ENCODE measurements at regions not wholly inside any gene's neighbourhood (a gene's known extent, or its start where the extent isn't known, plus 50 kb on each side); places are given as distances from the start of the nearest gene placed in this dataset.

DNA sequence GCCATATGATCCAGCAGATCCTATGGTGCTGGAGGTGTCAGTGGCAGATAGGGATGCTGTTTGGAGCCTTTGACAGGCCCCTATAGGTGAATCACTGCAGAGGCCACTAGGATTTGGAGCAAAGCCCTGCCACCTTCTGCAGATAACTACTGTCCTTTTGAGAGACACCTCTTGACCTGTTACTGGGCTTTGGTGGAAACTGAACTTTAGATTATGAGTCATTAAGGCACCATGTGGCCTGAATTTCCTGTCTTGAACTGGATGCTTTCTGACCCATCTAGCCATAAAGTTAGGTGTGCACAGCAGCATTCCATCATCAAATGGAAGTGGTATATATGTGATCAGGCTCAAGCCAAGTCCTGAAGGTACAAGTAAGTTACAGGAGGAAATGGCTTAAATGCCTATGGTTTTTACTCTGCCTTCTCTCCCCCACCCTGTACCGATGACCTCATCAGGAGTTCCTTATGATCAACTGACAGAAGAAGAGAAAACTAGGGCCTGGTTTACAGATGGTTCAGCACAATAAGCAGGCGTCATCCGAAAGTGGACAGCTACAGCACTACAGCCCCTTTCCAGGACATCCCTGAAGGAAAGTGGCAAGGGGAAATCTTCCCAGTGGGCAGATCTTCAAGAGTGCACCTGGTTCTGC lies 565.6 kb upstream of the AGTR1 start:
- TF ChIP-seq, protein P1, sequence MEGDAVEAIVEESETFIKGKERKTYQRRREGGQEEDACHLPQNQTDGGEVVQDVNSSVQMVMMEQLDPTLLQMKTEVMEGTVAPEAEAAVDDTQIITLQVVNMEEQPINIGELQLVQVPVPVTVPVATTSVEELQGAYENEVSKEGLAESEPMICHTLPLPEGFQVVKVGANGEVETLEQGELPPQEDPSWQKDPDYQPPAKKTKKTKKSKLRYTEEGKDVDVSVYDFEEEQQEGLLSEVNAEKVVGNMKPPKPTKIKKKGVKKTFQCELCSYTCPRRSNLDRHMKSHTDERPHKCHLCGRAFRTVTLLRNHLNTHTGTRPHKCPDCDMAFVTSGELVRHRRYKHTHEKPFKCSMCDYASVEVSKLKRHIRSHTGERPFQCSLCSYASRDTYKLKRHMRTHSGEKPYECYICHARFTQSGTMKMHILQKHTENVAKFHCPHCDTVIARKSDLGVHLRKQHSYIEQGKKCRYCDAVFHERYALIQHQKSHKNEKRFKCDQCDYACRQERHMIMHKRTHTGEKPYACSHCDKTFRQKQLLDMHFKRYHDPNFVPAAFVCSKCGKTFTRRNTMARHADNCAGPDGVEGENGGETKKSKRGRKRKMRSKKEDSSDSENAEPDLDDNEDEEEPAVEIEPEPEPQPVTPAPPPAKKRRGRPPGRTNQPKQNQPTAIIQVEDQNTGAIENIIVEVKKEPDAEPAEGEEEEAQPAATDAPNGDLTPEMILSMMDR (IDR thresholded peaks at IDR 0.05; ENCODE audit: poor library complexity, severe bottlenecking) = no peak
- no peak for TF ChIP-seq RAD21 (conservative IDR thresholded peaks at IDR 0.05)
- no peak for TF ChIP-seq EZH2 (IDR thresholded peaks at IDR 0.05; ENCODE audit: borderline replicate concordance, insufficient read depth, low read length, poor library complexity, severe bottlenecking)
- TF ChIP-seq POLR2AphosphoS5 (IDR thresholded peaks at IDR 0.05) = no peak
- TF ChIP-seq EP300 (conservative IDR thresholded peaks at IDR 0.05; ENCODE audit: poor library complexity, severe bottlenecking) = no peak
- TF ChIP-seq, protein P2, sequence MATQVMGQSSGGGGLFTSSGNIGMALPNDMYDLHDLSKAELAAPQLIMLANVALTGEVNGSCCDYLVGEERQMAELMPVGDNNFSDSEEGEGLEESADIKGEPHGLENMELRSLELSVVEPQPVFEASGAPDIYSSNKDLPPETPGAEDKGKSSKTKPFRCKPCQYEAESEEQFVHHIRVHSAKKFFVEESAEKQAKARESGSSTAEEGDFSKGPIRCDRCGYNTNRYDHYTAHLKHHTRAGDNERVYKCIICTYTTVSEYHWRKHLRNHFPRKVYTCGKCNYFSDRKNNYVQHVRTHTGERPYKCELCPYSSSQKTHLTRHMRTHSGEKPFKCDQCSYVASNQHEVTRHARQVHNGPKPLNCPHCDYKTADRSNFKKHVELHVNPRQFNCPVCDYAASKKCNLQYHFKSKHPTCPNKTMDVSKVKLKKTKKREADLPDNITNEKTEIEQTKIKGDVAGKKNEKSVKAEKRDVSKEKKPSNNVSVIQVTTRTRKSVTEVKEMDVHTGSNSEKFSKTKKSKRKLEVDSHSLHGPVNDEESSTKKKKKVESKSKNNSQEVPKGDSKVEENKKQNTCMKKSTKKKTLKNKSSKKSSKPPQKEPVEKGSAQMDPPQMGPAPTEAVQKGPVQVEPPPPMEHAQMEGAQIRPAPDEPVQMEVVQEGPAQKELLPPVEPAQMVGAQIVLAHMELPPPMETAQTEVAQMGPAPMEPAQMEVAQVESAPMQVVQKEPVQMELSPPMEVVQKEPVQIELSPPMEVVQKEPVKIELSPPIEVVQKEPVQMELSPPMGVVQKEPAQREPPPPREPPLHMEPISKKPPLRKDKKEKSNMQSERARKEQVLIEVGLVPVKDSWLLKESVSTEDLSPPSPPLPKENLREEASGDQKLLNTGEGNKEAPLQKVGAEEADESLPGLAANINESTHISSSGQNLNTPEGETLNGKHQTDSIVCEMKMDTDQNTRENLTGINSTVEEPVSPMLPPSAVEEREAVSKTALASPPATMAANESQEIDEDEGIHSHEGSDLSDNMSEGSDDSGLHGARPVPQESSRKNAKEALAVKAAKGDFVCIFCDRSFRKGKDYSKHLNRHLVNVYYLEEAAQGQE (IDR thresholded peaks at IDR 0.05; ENCODE audit: borderline replicate concordance) = no peak
- no peak for TF ChIP-seq TAF1 (IDR thresholded peaks at IDR 0.05; ENCODE audit: low read depth)
- TF ChIP-seq SMC3 (conservative IDR thresholded peaks at IDR 0.05; ENCODE audit: poor library complexity) = no peak
